ENCODE measurements at regions not wholly inside any gene's neighbourhood (a gene's known extent, or its start where the extent isn't known, plus 50 kb on each side); places are given as distances from the start of the nearest gene placed in this dataset.

DNA sequence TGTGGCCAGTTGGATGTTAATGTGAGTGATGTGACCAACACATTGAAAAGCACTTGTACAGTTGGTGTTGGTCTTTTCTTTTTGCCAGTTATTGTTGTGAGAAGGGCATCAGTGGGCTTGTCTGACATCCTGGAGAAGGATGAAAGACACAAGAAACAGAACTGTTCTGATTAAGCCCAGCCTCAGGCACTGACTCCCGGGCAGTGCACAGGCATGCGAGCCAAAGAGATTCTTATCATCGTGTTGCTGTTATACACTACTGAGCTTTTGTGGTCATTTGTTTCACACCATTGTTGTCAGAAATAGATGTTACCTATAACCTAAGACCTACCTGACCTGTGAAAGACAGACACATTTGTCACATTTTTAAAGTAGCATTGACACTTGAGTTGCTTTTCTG lies 236.8 kb upstream of the CA10 start (continued):
- TF ChIP-seq ZNF549 (tag by site-specific recombination; IDR thresholded peaks at IDR 0.05) = no peak
- TF ChIP-seq ZNF354C (tag by site-specific recombination; IDR thresholded peaks at IDR 0.05; ENCODE audit: borderline replicate concordance, low read depth) = no peak
- no peak for TF ChIP-seq ZBTB8A (tag by site-specific recombination; IDR thresholded peaks at IDR 0.05)
- TF ChIP-seq GFI1B (tag by site-specific recombination; IDR thresholded peaks at IDR 0.05) = no peak
- no peak for TF ChIP-seq TRIM28 (IDR thresholded peaks at IDR 0.05; ENCODE audit: borderline replicate concordance, low read length)
- no peak for TF ChIP-seq ZNF404 (tag by site-specific recombination; IDR thresholded peaks at IDR 0.05)
- no peak for TF ChIP-seq ZNF112 (tag by site-specific recombination; IDR thresholded peaks at IDR 0.05)

DNA sequence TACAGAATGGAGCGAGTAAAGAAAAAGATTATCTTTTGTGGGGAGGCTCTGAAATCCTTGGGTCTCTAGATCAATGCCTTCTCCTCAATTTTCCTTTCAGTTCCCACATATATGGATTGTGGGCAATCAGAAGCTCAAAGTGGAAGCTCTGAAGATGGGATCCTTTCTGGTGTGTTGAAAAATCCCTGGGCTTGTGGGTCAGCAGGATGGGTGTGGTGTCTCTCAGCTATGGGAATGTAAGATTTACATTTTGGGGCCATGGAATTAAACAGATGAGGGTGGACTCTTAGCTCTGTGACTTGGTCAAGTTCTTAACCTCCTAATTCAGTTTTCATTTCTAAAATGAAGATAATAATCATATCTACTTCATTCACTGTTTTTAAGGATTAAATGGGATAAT lies 231.9 kb upstream of the CA10 start:
- POLR2A ChIA-PET = no interaction called here
- CTCF ChIA-PET = interaction anchor here (0.5 kb wide), 1 partner anchor 10 kb away, joined by 3 read pairs; no protein-coding TSS in a partner anchor
- H3K4me3 ChIP-seq (ENCODE audit: low read depth, low read length) = no peak overlapping the region
- H3K9me3 ChIP-seq (ENCODE audit: control insufficient read depth, insufficient read depth, low read depth, low read length) = no peaks in the 10 kb centered on the region
- TF ChIP-seq ZFP3 (tag by site-specific recombination; IDR thresholded peaks at IDR 0.05; ENCODE audit: low read depth) (no peak), ZIC2 (tag by site-specific recombination; IDR thresholded peaks at IDR 0.05) (no peak), OSR2 (tag by site-specific recombination; IDR thresholded peaks at IDR 0.05) (no peak), ZNF394 (tag by site-specific recombination; IDR thresholded peaks at IDR 0.05; ENCODE audit: borderline replicate concordance) (no peak), EGR2 (tag by site-specific recombination; IDR thresholded peaks at IDR 0.05; ENCODE audit: low read depth) (no peak), ZNF596 (tag by site-specific recombination; IDR thresholded peaks at IDR 0.05) (no peak), SP2 (tag by site-specific recombination; IDR thresholded peaks at IDR 0.05) (no peak), ZNF354C (tag by site-specific recombination; IDR thresholded peaks at IDR 0.05; ENCODE audit: borderline replicate concordance, low read depth) (no peak)
- TF ChIP-seq, protein P1, sequence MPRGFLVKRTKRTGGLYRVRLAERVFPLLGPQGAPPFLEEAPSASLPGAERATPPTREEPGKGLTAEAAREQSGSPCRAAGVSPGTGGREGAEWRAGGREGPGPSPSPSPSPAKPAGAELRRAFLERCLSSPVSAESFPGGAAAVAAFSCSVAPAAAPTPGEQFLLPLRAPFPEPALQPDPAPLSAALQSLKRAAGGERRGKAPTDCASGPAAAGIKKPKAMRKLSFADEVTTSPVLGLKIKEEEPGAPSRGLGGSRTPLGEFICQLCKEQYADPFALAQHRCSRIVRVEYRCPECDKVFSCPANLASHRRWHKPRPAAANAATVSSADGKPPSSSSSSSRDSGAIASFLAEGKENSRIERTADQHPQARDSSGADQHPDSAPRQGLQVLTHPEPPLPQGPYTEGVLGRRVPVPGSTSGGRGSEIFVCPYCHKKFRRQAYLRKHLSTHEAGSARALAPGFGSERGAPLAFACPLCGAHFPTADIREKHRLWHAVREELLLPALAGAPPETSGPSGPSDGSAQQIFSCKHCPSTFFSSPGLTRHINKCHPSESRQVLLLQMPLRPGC (tag by site-specific recombination; IDR thresholded peaks at IDR 0.05) = no peak
- TF ChIP-seq, protein P2, sequence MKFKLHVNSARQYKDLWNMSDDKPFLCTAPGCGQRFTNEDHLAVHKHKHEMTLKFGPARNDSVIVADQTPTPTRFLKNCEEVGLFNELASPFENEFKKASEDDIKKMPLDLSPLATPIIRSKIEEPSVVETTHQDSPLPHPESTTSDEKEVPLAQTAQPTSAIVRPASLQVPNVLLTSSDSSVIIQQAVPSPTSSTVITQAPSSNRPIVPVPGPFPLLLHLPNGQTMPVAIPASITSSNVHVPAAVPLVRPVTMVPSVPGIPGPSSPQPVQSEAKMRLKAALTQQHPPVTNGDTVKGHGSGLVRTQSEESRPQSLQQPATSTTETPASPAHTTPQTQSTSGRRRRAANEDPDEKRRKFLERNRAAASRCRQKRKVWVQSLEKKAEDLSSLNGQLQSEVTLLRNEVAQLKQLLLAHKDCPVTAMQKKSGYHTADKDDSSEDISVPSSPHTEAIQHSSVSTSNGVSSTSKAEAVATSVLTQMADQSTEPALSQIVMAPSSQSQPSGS (tag by site-specific recombination; IDR thresholded peaks at IDR 0.05; ENCODE audit: low read depth) = no peak
- no peaks in the 10 kb centered on the region for H3K4me1 ChIP-seq (ENCODE audit: control insufficient read depth, insufficient read depth, low read length)
- no peak overlapping the region for H3K27ac ChIP-seq (ENCODE audit: extremely low read depth, low read depth, low read length)
- no peaks in the 10 kb centered on the region for H3K36me3 ChIP-seq (ENCODE audit: control insufficient read depth in 2 of 2, insufficient read depth in 1 of 2, low read length in 2 of 2)

DNA sequence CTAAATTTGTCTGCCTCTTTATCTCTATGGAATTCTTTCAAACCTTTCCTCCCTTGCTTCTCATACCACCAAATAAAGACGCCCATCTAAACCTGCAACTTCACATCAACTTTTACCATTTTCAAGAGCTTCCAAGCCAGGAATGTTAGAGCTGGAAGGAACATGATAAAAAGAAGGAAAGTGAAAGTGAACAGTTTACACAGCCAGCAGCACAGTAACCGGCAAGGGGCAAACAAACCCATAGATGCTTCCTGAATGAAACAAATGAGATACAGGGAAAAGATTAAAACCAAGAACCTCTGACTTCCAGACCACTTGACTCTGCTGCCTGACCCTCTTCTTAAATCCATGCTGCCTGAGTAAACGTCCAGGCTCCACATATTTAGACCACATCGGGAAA lies 231.1 kb upstream of the CA10 start:
- H3K27ac ChIP-seq (ENCODE audit: extremely low read depth, low read depth, low read length) = no peak overlapping the region
- ChIA-PET CTCF (no interaction called here), POLR2A (no interaction called here)
- H3K9me3 ChIP-seq (ENCODE audit: control insufficient read depth, insufficient read depth, low read depth, low read length) = no peaks in the 10 kb centered on the region
- no peak overlapping the region for H3K4me3 ChIP-seq (ENCODE audit: low read depth, low read length)
- no peaks in the 10 kb centered on the region for H3K4me1 ChIP-seq (ENCODE audit: control insufficient read depth, insufficient read depth, low read length)
- no peaks in the 10 kb centered on the region for H3K36me3 ChIP-seq (ENCODE audit: control insufficient read depth in 2 of 2, insufficient read depth in 1 of 2, low read length in 2 of 2)
- TF ChIP-seq ZNF223 (tag by site-specific recombination; IDR thresholded peaks at IDR 0.05) (no peak), RBAK (tag by site-specific recombination; IDR thresholded peaks at IDR 0.05) (no peak), ZNF324 (tag by site-specific recombination; IDR thresholded peaks at IDR 0.05) (no peak), ZNF37A (tag by site-specific recombination; IDR thresholded peaks at IDR 0.05) (no peak)
- TF ChIP-seq, protein P3, sequence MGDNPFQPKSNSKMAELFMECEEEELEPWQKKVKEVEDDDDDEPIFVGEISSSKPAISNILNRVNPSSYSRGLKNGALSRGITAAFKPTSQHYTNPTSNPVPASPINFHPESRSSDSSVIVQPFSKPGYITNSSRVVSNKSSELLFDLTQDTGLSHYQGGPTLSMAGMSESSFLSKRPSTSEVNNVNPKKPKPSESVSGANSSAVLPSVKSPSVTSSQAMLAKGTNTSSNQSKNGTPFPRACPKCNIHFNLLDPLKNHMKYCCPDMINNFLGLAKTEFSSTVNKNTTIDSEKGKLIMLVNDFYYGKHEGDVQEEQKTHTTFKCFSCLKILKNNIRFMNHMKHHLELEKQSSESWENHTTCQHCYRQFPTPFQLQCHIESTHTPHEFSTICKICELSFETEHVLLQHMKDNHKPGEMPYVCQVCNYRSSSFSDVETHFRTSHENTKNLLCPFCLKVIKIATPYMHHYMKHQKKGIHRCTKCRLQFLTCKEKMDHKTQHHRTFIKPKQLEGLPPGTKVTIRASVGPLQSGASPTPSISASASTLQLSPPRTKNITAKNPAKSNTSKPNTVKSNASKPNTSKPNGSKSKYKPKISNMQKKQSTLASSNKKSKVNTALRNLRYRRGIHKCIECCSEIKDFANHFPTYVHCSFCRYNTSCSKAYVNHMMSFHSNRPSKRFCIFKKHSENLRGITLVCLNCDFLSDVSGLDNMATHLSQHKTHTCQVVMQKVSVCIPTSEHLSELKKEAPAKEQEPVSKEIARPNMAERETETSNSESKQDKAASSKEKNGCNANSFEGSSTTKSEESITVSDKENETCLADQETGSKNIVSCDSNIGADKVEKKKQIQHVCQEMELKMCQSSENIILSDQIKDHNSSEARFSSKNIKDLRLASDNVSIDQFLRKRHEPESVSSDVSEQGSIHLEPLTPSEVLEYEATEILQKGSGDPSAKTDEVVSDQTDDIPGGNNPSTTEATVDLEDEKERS (tag by site-specific recombination; IDR thresholded peaks at IDR 0.05) = no peak
- TF ChIP-seq, protein P4, sequence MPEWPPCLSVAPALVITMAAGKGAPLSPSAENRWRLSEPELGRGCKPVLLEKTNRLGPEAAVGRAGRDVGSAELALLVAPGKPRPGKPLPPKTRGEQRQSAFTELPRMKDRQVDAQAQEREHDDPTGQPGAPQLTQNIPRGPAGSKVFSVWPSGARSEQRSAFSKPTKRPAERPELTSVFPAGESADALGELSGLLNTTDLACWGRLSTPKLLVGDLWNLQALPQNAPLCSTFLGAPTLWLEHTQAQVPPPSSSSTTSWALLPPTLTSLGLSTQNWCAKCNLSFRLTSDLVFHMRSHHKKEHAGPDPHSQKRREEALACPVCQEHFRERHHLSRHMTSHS (tag by site-specific recombination; IDR thresholded peaks at IDR 0.05) = no peak
- TF ChIP-seq, protein P5, sequence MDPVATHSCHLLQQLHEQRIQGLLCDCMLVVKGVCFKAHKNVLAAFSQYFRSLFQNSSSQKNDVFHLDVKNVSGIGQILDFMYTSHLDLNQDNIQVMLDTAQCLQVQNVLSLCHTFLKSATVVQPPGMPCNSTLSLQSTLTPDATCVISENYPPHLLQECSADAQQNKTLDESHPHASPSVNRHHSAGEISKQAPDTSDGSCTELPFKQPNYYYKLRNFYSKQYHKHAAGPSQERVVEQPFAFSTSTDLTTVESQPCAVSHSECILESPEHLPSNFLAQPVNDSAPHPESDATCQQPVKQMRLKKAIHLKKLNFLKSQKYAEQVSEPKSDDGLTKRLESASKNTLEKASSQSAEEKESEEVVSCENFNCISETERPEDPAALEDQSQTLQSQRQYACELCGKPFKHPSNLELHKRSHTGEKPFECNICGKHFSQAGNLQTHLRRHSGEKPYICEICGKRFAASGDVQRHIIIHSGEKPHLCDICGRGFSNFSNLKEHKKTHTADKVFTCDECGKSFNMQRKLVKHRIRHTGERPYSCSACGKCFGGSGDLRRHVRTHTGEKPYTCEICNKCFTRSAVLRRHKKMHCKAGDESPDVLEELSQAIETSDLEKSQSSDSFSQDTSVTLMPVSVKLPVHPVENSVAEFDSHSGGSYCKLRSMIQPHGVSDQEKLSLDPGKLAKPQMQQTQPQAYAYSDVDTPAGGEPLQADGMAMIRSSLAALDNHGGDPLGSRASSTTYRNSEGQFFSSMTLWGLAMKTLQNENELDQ (tag by site-specific recombination; IDR thresholded peaks at IDR 0.05; ENCODE audit: low read depth) = no peak
